K562 (cell line): ENCODE measurements at regions not wholly inside any gene's neighbourhood (a gene's known extent, or its start where the extent isn't known, plus 50 kb on each side); places are given as distances from the start of the nearest gene placed in this dataset.

ENCODE experiments used
- BCL6 ChIP-seq: fragments of 250-450 bp; sonication (Bioruptor Pico); IDR thresholded peaks from 2 replicates; pipeline ENCODE4 v1.4.0; 2020
- ELK3 ChIP-seq: fragments of 450-650 bp; formaldehyde crosslinking; IDR thresholded peaks from 2 replicates; pipeline ENCODE4 v1.4.0; 2020; ENCODE audit warnings: mild to moderate bottlenecking
- HMBOX1 ChIP-seq: sonication (generic); IDR thresholded peaks from 2 replicates; pipeline ENCODE4 v1.6.1; 2016
- JUNB ChIP-seq: fragments of 450-650 bp; formaldehyde crosslinking; conservative IDR thresholded peaks from 2 replicates; pipeline ENCODE4 v1.4.0; 2020; ENCODE audit warnings: mild to moderate bottlenecking
- NFE2 ChIP-seq: IDR thresholded peaks from 2 replicates; pipeline ENCODE4 v1.6.1; 2014; ENCODE audit warnings: antibody characterized with exemption, low read depth
- POU5F1 ChIP-seq: fragments of 150-350 bp; IDR thresholded peaks from 2 replicates; pipeline ENCODE4 v1.6.1; 2014; ENCODE audit warnings: borderline replicate concordance, low read length, low read depth, mild to moderate bottlenecking; ENCODE audit not compliant: partially characterized antibody
- PYGO2 ChIP-seq: fragments of 450-650 bp; IDR thresholded peaks from 2 replicates; pipeline ENCODE4 v1.6.1; 2016; ENCODE audit warnings: mild to moderate bottlenecking, missing genetic modification characterization, moderate library complexity, missing compliant biosample characterization
- RBM39 ChIP-seq: fragments of 200-400 bp; formaldehyde crosslinking; optimal IDR thresholded peaks from 2 replicates; pipeline ENCODE3; 2018; ENCODE audit warnings: low read depth, low read length
- ZNF277 ChIP-seq: fragments of 250-450 bp; sonication (Bioruptor Pico); IDR thresholded peaks from 2 replicates; pipeline ENCODE4 v1.8.0; 2022; ENCODE audit warnings: inconsistent platforms, mild to moderate bottlenecking, moderate library complexity, borderline replicate concordance
- ZNF398 ChIP-seq: fragments of 250-450 bp; sonication (Bioruptor Pico); IDR thresholded peaks from 2 replicates; pipeline ENCODE4 v1.8.0; 2021; ENCODE audit warnings: moderate library complexity, mild to moderate bottlenecking, inconsistent platforms
- ZNF785 ChIP-seq: fragments of 250-450 bp; sonication (Bioruptor Pico); IDR thresholded peaks from 2 replicates; pipeline ENCODE4 v1.4.0; 2020; ENCODE audit warnings: mild to moderate bottlenecking

- no peak for TF ChIP-seq HMBOX1
- TF ChIP-seq PYGO2 (tag), result no peak
- TF ChIP-seq RBM39, result no peak
- TF ChIP-seq ELK3 (CRISPR knock-in tag), result no peak
- TF ChIP-seq JUNB (CRISPR knock-in tag), result no peak
- TF ChIP-seq BCL6, result no peak
- no peak for TF ChIP-seq ZNF398
- no peak for TF ChIP-seq ZNF277 (CRISPR knock-in tag)
- no peak for TF ChIP-seq NFE2
- no peak for TF ChIP-seq POU5F1
- no peak for TF ChIP-seq ZNF785 (CRISPR knock-in tag)
Measured at GRCh38 chr4:66197451-66197850, 527.2 kb upstream of the EPHA5 start (continued).
